ENCODE measurements at regions not wholly inside any gene's neighbourhood (a gene's known extent, or its start where the extent isn't known, plus 50 kb on each side); places are given as distances from the start of the nearest gene placed in this dataset.

DNA sequence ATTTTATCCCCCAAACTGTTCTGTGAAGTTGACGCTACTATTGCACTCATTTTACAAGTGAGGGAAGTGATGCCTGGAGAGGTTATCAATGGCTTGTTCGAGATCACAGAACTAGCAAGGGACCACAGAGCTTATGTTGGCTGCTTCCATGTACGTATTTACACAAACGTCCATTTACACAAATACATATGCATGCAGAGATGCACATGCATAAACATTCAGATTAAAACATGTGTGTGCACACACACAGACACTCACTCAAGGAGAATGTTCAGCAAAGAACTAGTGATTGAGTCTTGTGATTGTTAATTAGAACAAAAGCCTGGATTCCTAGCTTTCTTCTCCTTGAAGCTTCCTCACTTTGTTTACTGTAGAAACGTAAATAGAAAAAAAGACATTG lies 321.5 kb upstream of the CHD6 start:
- TF ChIP-seq, protein P1, sequence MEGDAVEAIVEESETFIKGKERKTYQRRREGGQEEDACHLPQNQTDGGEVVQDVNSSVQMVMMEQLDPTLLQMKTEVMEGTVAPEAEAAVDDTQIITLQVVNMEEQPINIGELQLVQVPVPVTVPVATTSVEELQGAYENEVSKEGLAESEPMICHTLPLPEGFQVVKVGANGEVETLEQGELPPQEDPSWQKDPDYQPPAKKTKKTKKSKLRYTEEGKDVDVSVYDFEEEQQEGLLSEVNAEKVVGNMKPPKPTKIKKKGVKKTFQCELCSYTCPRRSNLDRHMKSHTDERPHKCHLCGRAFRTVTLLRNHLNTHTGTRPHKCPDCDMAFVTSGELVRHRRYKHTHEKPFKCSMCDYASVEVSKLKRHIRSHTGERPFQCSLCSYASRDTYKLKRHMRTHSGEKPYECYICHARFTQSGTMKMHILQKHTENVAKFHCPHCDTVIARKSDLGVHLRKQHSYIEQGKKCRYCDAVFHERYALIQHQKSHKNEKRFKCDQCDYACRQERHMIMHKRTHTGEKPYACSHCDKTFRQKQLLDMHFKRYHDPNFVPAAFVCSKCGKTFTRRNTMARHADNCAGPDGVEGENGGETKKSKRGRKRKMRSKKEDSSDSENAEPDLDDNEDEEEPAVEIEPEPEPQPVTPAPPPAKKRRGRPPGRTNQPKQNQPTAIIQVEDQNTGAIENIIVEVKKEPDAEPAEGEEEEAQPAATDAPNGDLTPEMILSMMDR (IDR thresholded peaks at IDR 0.05) = no peak
- TF ChIP-seq POLR2A (IDR thresholded peaks at IDR 0.05) = no peak

Data from vagina (tissue), 2 donors.